Kidney epithelial cell (primary cell): ENCODE measurements at regions not wholly inside any gene's neighbourhood (a gene's known extent, or its start where the extent isn't known, plus 50 kb on each side); places are given as distances from the start of the nearest gene placed in this dataset.

ENCODE experiments used
- DNase-seq: peaks from one replicate; pipeline ENCODE4 v3.0.0-alpha.2; 2010; ENCODE audit warnings: low read depth
- H3K27me3 ChIP-seq: 2 replicates; pipeline ENCODE4 v1.6.0; 2011; ENCODE audit warnings: low read length; ENCODE audit not compliant: control insufficient read depth, insufficient read depth
- H3K36me3 ChIP-seq: 2 replicates; pipeline ENCODE4 v1.5.1; 2011; ENCODE audit warnings: low read length; ENCODE audit not compliant: control insufficient read depth, insufficient read depth
- H3K4me3 ChIP-seq: 2 replicates; pipeline ENCODE4 v1.5.1; 2011; ENCODE audit warnings: low read depth, mild to moderate bottlenecking, control low read depth, low read length
- TF ChIP-seq, protein P1 (sequence below): IDR thresholded peaks from 2 replicates; pipeline ENCODE4 v1.5.1; 2011; ENCODE audit warnings: mild to moderate bottlenecking, moderate library complexity, low read length, control low read depth, inconsistent platforms; ENCODE audit not compliant: insufficient read depth, poor library complexity, severe bottlenecking

DNA sequence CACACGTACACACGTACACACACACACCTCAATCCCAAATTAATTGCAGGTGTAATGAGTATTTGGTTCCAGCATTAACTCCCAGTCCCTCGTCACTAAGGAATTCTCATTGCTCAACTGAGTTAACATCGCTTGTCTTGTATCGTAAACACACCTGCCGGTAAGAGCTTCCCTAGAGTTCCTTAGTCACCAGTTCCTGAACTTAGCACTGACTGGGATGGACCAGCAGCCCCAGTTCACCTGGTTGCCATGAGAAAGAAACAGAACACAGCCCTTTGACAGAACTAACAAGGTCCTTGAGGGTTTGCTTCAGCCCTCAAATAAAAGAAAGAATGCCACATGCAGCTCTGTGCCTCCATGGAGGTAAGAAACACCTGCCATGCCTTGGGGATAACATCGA is 66.3 kb upstream of the SLCO3A1 start:
- Histone ChIP-seq H3K4me3 (no peak overlapping the region), H3K36me3 (no peaks in the 10 kb centered on the region), H3K27me3 (no peaks in the 10 kb centered on the region)
- no peak for DNase-seq
- TF ChIP-seq, protein P1, sequence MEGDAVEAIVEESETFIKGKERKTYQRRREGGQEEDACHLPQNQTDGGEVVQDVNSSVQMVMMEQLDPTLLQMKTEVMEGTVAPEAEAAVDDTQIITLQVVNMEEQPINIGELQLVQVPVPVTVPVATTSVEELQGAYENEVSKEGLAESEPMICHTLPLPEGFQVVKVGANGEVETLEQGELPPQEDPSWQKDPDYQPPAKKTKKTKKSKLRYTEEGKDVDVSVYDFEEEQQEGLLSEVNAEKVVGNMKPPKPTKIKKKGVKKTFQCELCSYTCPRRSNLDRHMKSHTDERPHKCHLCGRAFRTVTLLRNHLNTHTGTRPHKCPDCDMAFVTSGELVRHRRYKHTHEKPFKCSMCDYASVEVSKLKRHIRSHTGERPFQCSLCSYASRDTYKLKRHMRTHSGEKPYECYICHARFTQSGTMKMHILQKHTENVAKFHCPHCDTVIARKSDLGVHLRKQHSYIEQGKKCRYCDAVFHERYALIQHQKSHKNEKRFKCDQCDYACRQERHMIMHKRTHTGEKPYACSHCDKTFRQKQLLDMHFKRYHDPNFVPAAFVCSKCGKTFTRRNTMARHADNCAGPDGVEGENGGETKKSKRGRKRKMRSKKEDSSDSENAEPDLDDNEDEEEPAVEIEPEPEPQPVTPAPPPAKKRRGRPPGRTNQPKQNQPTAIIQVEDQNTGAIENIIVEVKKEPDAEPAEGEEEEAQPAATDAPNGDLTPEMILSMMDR = no peak

DNA sequence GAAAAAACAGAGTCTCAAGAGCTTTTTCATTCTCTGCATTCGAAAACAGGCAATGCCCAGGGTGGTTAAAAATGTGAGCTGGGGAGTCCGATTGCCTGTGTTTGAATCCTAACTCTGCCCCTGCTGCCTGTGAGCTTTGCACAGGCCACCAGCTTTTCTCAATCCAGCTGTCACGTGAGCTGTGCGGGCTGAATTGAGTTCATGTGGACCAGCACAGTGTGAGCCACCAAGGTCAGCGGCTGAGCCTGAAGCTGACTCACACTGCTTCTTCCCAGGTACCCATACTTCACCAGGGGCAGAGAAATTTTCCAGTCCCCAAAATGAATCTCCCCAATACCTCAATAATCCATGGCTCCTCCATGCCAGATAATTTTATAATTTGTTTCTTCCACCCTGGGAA is 64.4 kb upstream of the SLCO3A1 start:
- no peak overlapping the region for H3K4me3 ChIP-seq
- DNase-seq = no peak
- H3K27me3 ChIP-seq = no peaks in the 10 kb centered on the region
- H3K36me3 ChIP-seq = no peaks in the 10 kb centered on the region
- TF ChIP-seq, protein P1 = no peak

- Histone ChIP-seq H3K27me3 (no peaks in the 10 kb centered on the region), H3K4me3 (no peak overlapping the region), H3K36me3 (no peaks in the 10 kb centered on the region)
- DNase-seq = peak; percentile 2
- TF ChIP-seq, protein P1 = no peak
These were observed 62.7 kb upstream of the SLCO3A1 start for GRCh38 chr15:91790836-91791235.

GRCh38 chr15:91793771-91794170 is 59.7 kb upstream of the SLCO3A1 start:
- no peak for DNase-seq
- TF ChIP-seq, protein P1 = no peak
- no peak overlapping the region for H3K4me3 ChIP-seq
- H3K27me3 ChIP-seq = no peaks in the 10 kb centered on the region
- H3K36me3 ChIP-seq = no peaks in the 10 kb centered on the region

- Histone ChIP-seq H3K4me3 (no peak overlapping the region), H3K27me3 (no peaks in the 10 kb centered on the region), H3K36me3 (no peaks in the 10 kb centered on the region)
- no peak for DNase-seq
- TF ChIP-seq, protein P1 = no peak
These were observed 58.3 kb upstream of the SLCO3A1 start for GRCh38 chr15:91795235-91795634.

DNA sequence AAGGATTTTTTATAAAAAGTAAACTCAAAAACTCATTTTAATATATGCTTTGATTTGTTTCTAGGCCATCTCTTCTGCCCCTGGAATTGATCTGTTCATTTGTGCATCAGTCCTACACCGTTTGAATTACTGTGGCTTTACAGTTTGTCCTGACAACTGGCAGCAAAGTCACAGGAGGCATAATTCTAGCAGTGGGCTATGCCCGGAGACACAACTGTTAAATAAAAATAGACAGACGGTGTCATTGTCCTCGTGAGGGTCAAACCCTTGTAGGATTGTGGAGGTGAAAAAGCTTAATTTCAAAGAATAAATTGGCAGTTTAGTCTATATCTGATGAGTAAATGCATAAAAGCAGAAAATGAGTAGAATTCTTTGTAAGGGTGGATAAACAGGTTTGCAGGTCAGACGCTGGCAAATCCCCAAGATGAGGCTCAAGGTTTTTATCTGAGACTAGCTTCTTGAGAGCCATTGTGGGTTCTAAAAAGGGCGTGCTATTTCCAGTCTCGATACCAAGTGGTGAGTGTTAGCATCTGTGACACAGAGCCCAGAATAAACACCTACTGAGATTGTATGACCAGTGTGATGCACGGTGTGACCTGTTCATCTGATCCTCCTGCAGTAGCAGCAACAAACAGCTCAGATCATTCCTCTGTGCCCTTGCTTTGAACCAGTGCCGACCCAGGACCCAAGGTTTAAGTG is 51.5 kb upstream of the SLCO3A1 start:
- DNase-seq = no peak
- H3K27me3 ChIP-seq = no peaks in the 10 kb centered on the region

More for the DNA sequence above, 51.5 kb upstream of the SLCO3A1 start:
- Histone ChIP-seq H3K4me3 (no peak overlapping the region), H3K36me3 (no peaks in the 10 kb centered on the region)
- TF ChIP-seq, protein P1 = no peak
